Cardiac muscle cell (in vitro differentiated cells and primary cell): ENCODE measurements at regions not wholly inside any gene's neighbourhood (a gene's known extent, or its start where the extent isn't known, plus 50 kb on each side); places are given as distances from the start of the nearest gene placed in this dataset.

ENCODE experiments used
- DNase-seq, 2 donors: peaks; one replicate each; pipeline versions ENCODE4 v3.0.0 to v3.0.0-alpha.2; 2010 to 2017; ENCODE audit warnings: low read depth in 1 of 2, low spot score in 1 of 2
- H3K27ac ChIP-seq: fragments of 200-600 bp; sonication (generic); 2 replicates; pipeline ENCODE4 v1.5.1; 2016
- H3K27me3 ChIP-seq: fragments of 200-600 bp; sonication (generic); 2 replicates; pipeline ENCODE4 v1.6.0; 2016; ENCODE audit warnings: control low read depth
- H3K36me3 ChIP-seq: fragments of 200-600 bp; sonication (generic); 2 replicates; pipeline ENCODE4 v1.5.1; 2016; ENCODE audit warnings: control low read depth
- H3K4me1 ChIP-seq: fragments of 200-600 bp; sonication (generic); 2 replicates; pipeline ENCODE4 v1.8.1; 2017; ENCODE audit warnings: low read depth, mild to moderate bottlenecking, mixed run types
- H3K4me3 ChIP-seq: fragments of 200-600 bp; sonication (generic); 2 replicates; pipeline ENCODE4 v1.5.1; 2016; ENCODE audit warnings: mild to moderate bottlenecking
- H3K9me3 ChIP-seq: fragments of 200-600 bp; sonication (generic); 2 replicates; pipeline ENCODE4 v1.5.1; 2017; ENCODE audit warnings: low read depth, mild to moderate bottlenecking, control low read depth
- CTCF ChIP-seq: IDR thresholded peaks from 2 replicates; pipeline ENCODE4 v1.5.1; 2012; ENCODE audit warnings: low read depth, mild to moderate bottlenecking, low read length

GRCh38 chr10:29199339-29199738 is 89.5 kb upstream of the LYZL1 start:
- Histone ChIP-seq H3K4me3 (no peak overlapping the region), H3K27me3 (no peaks in the 10 kb centered on the region), H3K9me3 (no peaks in the 10 kb centered on the region), H3K36me3 (no peaks in the 10 kb centered on the region), H3K27ac (no peak overlapping the region), H3K4me1 (peaks cover 16% of the 10 kb centered on the region)
- peak in 1 of 2 donors; percentile 13 for DNase-seq
- TF ChIP-seq CTCF: no peak

DNA sequence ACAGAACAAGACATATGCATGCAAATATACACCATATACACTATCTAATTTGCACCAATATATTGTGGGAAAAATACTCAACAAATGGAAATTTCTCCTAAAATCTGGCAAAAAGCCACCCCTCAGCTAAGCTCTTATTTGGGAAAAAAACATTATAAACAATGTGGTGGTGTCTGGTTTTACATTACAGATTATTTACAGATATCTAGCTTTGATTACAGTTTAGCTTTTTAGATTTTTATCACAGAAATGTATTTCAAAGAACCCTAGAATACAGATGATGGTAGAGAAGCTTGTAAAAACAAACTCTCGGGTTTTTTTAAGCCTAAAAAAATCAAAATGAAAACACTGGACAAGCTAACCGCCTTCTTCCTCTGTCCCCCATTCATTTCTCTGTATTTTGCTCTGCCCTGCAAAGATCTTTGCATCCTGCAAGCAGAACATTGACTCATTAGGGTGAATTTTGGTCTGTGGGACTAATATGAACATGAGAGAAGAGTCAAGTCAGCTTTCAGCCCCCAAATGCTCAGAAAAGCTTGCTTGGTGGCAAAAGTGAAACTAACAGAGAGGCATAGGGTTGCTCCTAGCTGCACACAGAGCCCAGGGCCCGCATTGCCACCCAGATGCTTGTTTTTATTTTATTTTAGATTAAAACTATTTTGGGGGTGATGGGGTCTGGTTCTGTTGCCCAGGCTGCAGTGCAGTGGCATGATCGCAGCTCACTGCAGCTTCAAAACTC is 88.8 kb upstream of the LYZL1 start:
- H3K27ac ChIP-seq: no peak overlapping the region
- no peak overlapping the region for H3K4me3 ChIP-seq

GRCh38 chr10:29202386-29202940 is 86.4 kb upstream of the LYZL1 start:
- no peak for DNase-seq

More for the DNA sequence above, 88.8 kb upstream of the LYZL1 start:
- no peaks in the 10 kb centered on the region for H3K27me3 ChIP-seq
- H3K36me3 ChIP-seq: no peaks in the 10 kb centered on the region
- peak in 1 of 2 donors; percentile 5 for DNase-seq
- no peaks in the 10 kb centered on the region for H3K9me3 ChIP-seq
- H3K4me1 ChIP-seq: peaks cover 22% of the 10 kb centered on the region
- no peak for TF ChIP-seq CTCF

GRCh38 chr10:29203432-29203831 is 85.4 kb upstream of the LYZL1 start:
- Histone ChIP-seq H3K4me1 (peaks cover 22% of the 10 kb centered on the region), H3K4me3 (no peak overlapping the region), H3K36me3 (no peaks in the 10 kb centered on the region), H3K9me3 (no peaks in the 10 kb centered on the region), H3K27me3 (no peaks in the 10 kb centered on the region), H3K27ac (peak overlapping the region; percentile 73)
- DNase-seq: no peak
- TF ChIP-seq CTCF: no peak

More at GRCh38 chr10:29202386-29202940, 86.4 kb upstream of the LYZL1 start:
- no peaks in the 10 kb centered on the region for H3K9me3 ChIP-seq
- H3K27me3 ChIP-seq: no peaks in the 10 kb centered on the region
- peaks cover 22% of the 10 kb centered on the region for H3K4me1 ChIP-seq
- H3K36me3 ChIP-seq: no peaks in the 10 kb centered on the region
- no peak for TF ChIP-seq CTCF
- H3K4me3 ChIP-seq: no peak overlapping the region
- H3K27ac ChIP-seq: no peak overlapping the region

GRCh38 chr10:29204070-29204800 is 84.6 kb upstream of the LYZL1 start:
- DNase-seq: peak; percentile 6 to 37
- H3K4me3 ChIP-seq: no peak overlapping the region
- peak overlapping the region; percentile 73 for H3K27ac ChIP-seq

More at GRCh38 chr10:29204070-29204800, 84.6 kb upstream of the LYZL1 start:
- peaks cover 21% of the 10 kb centered on the region for H3K4me1 ChIP-seq
- no peak for TF ChIP-seq CTCF
- no peaks in the 10 kb centered on the region for H3K9me3 ChIP-seq
- H3K36me3 ChIP-seq: no peaks in the 10 kb centered on the region
- H3K27me3 ChIP-seq: no peaks in the 10 kb centered on the region
